NB4 (cell line): ENCODE measurements at regions not wholly inside any gene's neighbourhood (a gene's known extent, or its start where the extent isn't known, plus 50 kb on each side); places are given as distances from the start of the nearest gene placed in this dataset.

Experiments
- DNase-seq: peaks from one replicate; pipeline ENCODE4 v3.0.0; 2010; ENCODE audit warnings: low read depth
- H3K4me3 ChIP-seq: one replicate; pipeline ENCODE4 v1.5.1; 2011; ENCODE audit warnings: mild to moderate bottlenecking, low read depth, low read length, moderate library complexity
- CTCF ChIP-seq: IDR thresholded peaks from one replicate; pipeline ENCODE4 v1.5.1; 2012; ENCODE audit warnings: low read depth, low read length
- MYC ChIP-seq: IDR thresholded peaks from 2 replicates; pipeline ENCODE4 v1.6.1; 2011; ENCODE audit warnings: low read depth, low read length
- POLR2A ChIP-seq: IDR thresholded peaks from 2 replicates; pipeline ENCODE4 v1.6.1; 2011; ENCODE audit warnings: mild to moderate bottlenecking; ENCODE audit not compliant: insufficient read length; ENCODE audit errors: extremely low read depth
- TF ChIP-seq, protein P1 (sequence below): IDR thresholded peaks from 2 replicates; pipeline ENCODE4 v1.6.1; 2011; ENCODE audit warnings: low read depth, low read length

DNA sequence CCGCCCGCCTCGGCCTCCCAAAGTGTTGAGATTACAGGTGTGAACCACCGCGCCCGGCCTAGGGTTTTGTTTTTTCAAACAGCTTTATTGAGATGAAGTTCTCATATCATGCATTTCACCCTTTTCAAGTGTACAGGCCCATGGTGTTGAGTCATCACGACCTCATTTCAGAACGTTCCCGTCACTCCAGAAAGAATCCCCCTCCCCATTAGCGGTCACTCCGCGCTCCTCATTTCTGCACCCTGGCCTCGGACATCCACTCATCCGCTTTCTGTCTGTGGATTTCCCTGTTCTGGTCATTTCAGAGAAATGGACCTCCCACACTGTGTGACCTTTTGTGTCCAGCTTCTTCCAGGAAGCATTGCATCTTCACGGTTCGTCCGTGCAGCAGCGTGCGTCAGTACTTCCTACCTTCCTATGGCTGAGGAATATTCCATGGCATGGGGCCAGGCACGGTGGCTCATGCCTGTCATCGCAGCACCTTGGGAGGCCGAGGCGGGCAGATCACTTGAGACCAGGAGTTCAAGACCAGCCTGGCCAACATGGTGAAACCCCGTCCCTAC lies 135.2 kb upstream of the GSE1 start:
- TF ChIP-seq CTCF (no peak), MYC (no peak)
- H3K4me3 ChIP-seq = no peak overlapping the region
- no peak for DNase-seq

- no peak overlapping the region for H3K4me3 ChIP-seq
- DNase-seq = peak; percentile 76
- no peak for TF ChIP-seq POLR2A
- peak; percentile 61 for TF ChIP-seq CTCF
- no peak for TF ChIP-seq MYC
Observed at GRCh38 chr16:85479972-85480726, 133.0 kb upstream of the GSE1 start.

GRCh38 chr16:85480727-85481101 lies 132.4 kb upstream of the GSE1 start:
- TF ChIP-seq, protein P1, sequence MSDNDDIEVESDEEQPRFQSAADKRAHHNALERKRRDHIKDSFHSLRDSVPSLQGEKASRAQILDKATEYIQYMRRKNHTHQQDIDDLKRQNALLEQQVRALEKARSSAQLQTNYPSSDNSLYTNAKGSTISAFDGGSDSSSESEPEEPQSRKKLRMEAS = no peak
- peak; percentile 32; the same call in 1 of the 2 replicates for TF ChIP-seq MYC
- no peak overlapping the region for H3K4me3 ChIP-seq
- peak; percentile 76 for DNase-seq

DNA sequence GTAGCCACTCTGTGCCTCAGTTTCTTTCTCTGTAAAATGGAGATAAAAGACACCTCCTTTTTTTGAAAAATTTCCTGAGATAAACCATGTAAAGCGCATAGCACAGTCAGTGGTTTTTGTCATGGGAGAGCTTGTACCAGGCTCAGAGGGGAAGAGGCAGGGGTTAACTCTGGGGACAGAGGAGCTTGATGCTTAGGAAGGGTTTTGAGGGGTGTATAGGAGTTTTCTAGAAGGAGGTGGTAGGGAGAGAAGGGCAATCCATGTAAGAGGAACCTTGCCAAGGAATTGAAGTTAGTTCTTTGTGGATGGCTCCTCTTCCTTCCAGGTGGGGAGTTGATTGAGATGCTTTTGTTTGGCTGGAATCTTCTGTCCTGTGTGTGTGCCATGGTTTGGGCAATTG lies 131.9 kb upstream of the GSE1 start:
- TF ChIP-seq MYC (no peak), POLR2A (no peak), CTCF (no peak)
- TF ChIP-seq, protein P1 = no peak
- H3K4me3 ChIP-seq = no peak overlapping the region
- DNase-seq = no peak

- DNase-seq = no peak
- H3K4me3 ChIP-seq = no peak overlapping the region
- TF ChIP-seq POLR2A (no peak), CTCF (no peak), MYC (no peak)
- TF ChIP-seq, protein P1 = no peak
Observed at GRCh38 chr16:85481738-85482137, 131.4 kb upstream of the GSE1 start.

DNA sequence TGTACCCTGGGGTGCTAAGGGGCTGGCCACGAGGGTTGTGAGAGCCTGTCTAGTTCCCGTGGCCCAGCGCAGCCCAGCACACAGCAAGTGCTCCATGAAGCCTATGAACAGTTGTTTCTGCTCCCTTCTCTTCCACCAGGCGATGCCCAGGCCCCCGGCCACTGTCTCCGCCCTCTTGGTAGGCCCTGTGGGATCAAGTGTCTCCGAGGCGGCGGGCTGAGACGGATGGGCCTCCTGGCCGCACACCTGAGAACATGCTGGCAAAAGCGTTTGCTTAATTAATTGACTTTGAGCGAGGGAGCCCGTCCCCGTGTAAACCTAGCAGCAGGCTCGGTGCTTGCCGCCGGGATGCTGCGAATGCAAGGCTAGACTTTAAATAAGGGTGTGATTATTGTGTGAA lies 129.7 kb upstream of the GSE1 start:
- TF ChIP-seq MYC (no peak), CTCF (no peak), POLR2A (no peak)
- TF ChIP-seq, protein P1 = no peak
- DNase-seq = no peak
- no peak overlapping the region for H3K4me3 ChIP-seq
